ENCODE measurements at regions not wholly inside any gene's neighbourhood (a gene's known extent, or its start where the extent isn't known, plus 50 kb on each side); places are given as distances from the start of the nearest gene placed in this dataset.

GRCh38 chr11:134751766-134752165, 339.7 kb upstream of the B3GAT1 start:
- TF ChIP-seq CTCF (IDR thresholded peaks at IDR 0.05) (no peak), POLR2AphosphoS5 (IDR thresholded peaks at IDR 0.05) (no peak), POLR2A (IDR thresholded peaks at IDR 0.05) (no peak)

All from prostate gland (tissue), 2 donors.